ENCODE measurements at regions not wholly inside any gene's neighbourhood (a gene's known extent, or its start where the extent isn't known, plus 50 kb on each side); places are given as distances from the start of the nearest gene placed in this dataset.

- no peak overlapping the region for H3K27ac ChIP-seq (ENCODE audit: low read depth in 1 of 2, low read length in 1 of 2)
- H3K4me3 ChIP-seq: no peak overlapping the region
- H3K9ac ChIP-seq (ENCODE audit: insufficient read depth in 1 of 2, low read length in 2 of 2): no peak overlapping the region
- no peak for DNase-seq
- TF ChIP-seq CTCF (IDR thresholded peaks at IDR 0.05; ENCODE audit: control extremely low read depth, extremely low read depth): no peak
- peaks cover 0 to 3% (median 0%) of the 10 kb centered on the region in 4 donors for H3K9me3 ChIP-seq (ENCODE audit: control insufficient read depth in 4 of 4, insufficient read depth in 3 of 4, low read length in 3 of 4)
- no peaks in the 10 kb centered on the region for H3K36me3 ChIP-seq (ENCODE audit: control insufficient read depth in 4 of 4, insufficient read depth in 4 of 4, low read length in 4 of 4)
- H3K27me3 ChIP-seq (ENCODE audit: control insufficient read depth in 3 of 3, insufficient read depth in 3 of 3, low read length in 2 of 3): no peaks in the 10 kb centered on the region
- no peak for ATAC-seq (ENCODE audit: insufficient read depth, low FRiP score)
- 14 to 43% methylated on average over 1 of the region's 1 CpG for WGBS, 2 donors
- no peaks in the 10 kb centered on the region for H3K4me1 ChIP-seq (ENCODE audit: control insufficient read depth in 5 of 5, insufficient read depth in 5 of 5, low read length in 5 of 5)
These were observed 145.5 kb upstream of the AFF2 start for GRCh38 chrX:148354916-148355315.

- no peaks in the 10 kb centered on the region for H3K36me3 ChIP-seq (ENCODE audit: control insufficient read depth in 4 of 4, insufficient read depth in 4 of 4, low read length in 4 of 4)
- H3K9ac ChIP-seq (ENCODE audit: insufficient read depth in 1 of 2, low read length in 2 of 2): no peak overlapping the region
- DNase-seq (no peak), ATAC-seq (ENCODE audit: insufficient read depth, low FRiP score) (no peak)
- no peak overlapping the region for H3K27ac ChIP-seq (ENCODE audit: low read depth in 1 of 2, low read length in 1 of 2)
- H3K4me3 ChIP-seq: no peak overlapping the region
- no peaks in the 10 kb centered on the region for H3K4me1 ChIP-seq (ENCODE audit: control insufficient read depth in 5 of 5, insufficient read depth in 5 of 5, low read length in 5 of 5)
- no peak for TF ChIP-seq CTCF (IDR thresholded peaks at IDR 0.05; ENCODE audit: control extremely low read depth, extremely low read depth)
- H3K9me3 ChIP-seq (ENCODE audit: control insufficient read depth in 4 of 4, insufficient read depth in 3 of 4, low read length in 3 of 4): no peaks in the 10 kb centered on the region
- no peaks in the 10 kb centered on the region for H3K27me3 ChIP-seq (ENCODE audit: control insufficient read depth in 3 of 3, insufficient read depth in 3 of 3, low read length in 2 of 3)
These were observed 138.8 kb upstream of the AFF2 start for GRCh38 chrX:148361641-148362040.

DNA sequence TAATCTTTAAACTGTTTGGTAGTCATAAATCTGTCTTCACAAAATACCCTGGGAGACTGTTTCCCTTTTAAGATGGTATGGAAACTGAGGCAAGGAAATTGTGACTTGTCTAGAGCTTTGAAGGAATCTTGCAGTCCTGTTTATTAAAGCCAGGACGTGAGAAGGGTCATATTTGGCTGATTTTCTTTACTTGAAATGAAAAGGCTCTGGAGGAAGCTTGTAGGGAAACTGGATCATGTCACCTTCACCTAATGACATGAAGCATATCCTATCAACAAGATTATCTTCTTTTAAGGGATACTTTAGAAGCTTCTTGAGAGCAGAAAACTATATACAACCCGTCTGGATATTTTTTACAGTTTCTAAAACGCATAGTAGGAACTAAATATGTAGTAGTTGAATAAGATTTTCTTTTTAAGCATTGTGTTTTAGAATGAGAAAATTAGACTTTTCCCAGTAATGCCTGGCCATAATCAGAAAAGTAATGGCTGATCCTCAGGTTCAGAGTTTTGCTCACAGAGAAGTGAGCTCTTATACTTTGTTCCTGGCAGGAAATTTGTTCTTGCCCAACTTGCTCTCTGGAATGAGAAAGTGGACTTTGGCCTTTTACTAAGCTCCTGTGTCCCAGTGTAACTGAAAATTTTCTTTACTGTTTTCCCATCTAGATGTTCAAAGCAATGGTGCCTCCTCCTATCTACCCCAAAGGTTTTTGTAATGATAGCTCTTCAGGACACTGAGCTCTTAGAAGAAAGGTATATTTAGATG lies 136.8 kb upstream of the AFF2 start:
- Histone ChIP-seq H3K4me1 (ENCODE audit: control insufficient read depth in 5 of 5, insufficient read depth in 5 of 5, low read length in 5 of 5) (no peaks in the 10 kb centered on the region), H3K9ac (ENCODE audit: insufficient read depth in 1 of 2, low read length in 2 of 2) (no peak overlapping the region), H3K4me3 (no peak overlapping the region), H3K36me3 (ENCODE audit: control insufficient read depth in 4 of 4, insufficient read depth in 4 of 4, low read length in 4 of 4) (no peaks in the 10 kb centered on the region), H3K27ac (ENCODE audit: low read depth in 1 of 2, low read length in 1 of 2) (no peak overlapping the region), H3K9me3 (ENCODE audit: control insufficient read depth in 4 of 4, insufficient read depth in 3 of 4, low read length in 3 of 4) (no peaks in the 10 kb centered on the region), H3K27me3 (ENCODE audit: control insufficient read depth in 3 of 3, insufficient read depth in 3 of 3, low read length in 2 of 3) (no peaks in the 10 kb centered on the region)
- no peak for TF ChIP-seq CTCF (IDR thresholded peaks at IDR 0.05; ENCODE audit: control extremely low read depth, extremely low read depth)
- DNase-seq: peak in 2 of 3 donors; percentile 23 to 62
- ATAC-seq (ENCODE audit: insufficient read depth, low FRiP score): no peak
- WGBS, 2 donors: 45 to 82% methylated on average over 3 of the region's 3 CpGs

DNA sequence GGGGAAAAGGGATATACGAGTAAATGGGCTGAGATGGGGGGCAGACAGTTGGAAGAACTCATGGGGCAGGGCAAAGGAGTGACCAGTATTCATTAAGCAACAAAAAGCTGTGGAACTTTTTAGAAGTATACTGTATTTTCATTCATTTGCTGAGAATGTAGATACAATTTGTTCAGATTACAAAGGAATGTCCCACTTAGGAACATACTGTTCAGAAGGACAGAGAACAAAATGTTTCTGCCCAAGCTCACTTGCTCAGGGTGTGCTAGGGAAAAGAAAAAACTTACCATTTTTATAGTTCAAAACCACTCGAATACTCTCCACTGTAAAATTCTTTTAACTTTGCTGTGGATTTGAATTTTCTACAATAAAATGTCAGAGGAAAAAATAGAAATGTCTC lies 135.2 kb upstream of the AFF2 start:
- H3K27me3 ChIP-seq (ENCODE audit: control insufficient read depth in 3 of 3, insufficient read depth in 3 of 3, low read length in 2 of 3): no peaks in the 10 kb centered on the region
- H3K27ac ChIP-seq (ENCODE audit: low read depth in 1 of 2, low read length in 1 of 2): no peak overlapping the region
- H3K9me3 ChIP-seq (ENCODE audit: control insufficient read depth in 4 of 4, insufficient read depth in 3 of 4, low read length in 3 of 4): no peaks in the 10 kb centered on the region
- no peak for TF ChIP-seq CTCF (IDR thresholded peaks at IDR 0.05; ENCODE audit: control extremely low read depth, extremely low read depth)
- DNase-seq (no peak), ATAC-seq (ENCODE audit: insufficient read depth, low FRiP score) (no peak)
- no peaks in the 10 kb centered on the region for H3K4me1 ChIP-seq (ENCODE audit: control insufficient read depth in 5 of 5, insufficient read depth in 5 of 5, low read length in 5 of 5)
- H3K9ac ChIP-seq (ENCODE audit: insufficient read depth in 1 of 2, low read length in 2 of 2): no peak overlapping the region
- WGBS, 2 donors: 58 to 84% methylated on average over 2 of the region's 2 CpGs
- no peaks in the 10 kb centered on the region for H3K36me3 ChIP-seq (ENCODE audit: control insufficient read depth in 4 of 4, insufficient read depth in 4 of 4, low read length in 4 of 4)
- no peak overlapping the region for H3K4me3 ChIP-seq
